ENCODE measurements at regions not wholly inside any gene's neighbourhood (a gene's known extent, or its start where the extent isn't known, plus 50 kb on each side); places are given as distances from the start of the nearest gene placed in this dataset.

DNA sequence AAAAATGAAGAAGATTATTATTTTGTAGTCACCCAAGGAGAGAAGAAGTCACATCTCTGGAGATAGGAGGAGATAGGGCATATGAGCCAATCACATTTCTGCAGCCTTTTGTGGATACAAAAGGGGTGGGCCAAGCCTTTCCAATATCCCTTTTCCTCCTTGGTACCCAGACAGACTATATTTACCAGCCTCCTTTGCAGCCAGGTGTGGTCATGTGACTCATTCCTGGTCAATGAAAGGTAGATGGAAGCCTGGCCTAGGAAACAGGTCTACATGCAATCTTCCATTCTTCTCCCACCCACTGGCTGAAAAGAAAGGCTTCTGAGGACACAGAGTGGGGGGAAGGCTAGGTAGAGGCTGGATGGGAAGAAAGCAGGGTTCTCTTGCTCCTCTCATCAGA, 58.1 kb upstream of the ERG start:
- DNase-seq: no peak

- no peak for DNase-seq
Measured at GRCh38 chr21:38561205-38561604, 62.9 kb upstream of the ERG start.

DNA sequence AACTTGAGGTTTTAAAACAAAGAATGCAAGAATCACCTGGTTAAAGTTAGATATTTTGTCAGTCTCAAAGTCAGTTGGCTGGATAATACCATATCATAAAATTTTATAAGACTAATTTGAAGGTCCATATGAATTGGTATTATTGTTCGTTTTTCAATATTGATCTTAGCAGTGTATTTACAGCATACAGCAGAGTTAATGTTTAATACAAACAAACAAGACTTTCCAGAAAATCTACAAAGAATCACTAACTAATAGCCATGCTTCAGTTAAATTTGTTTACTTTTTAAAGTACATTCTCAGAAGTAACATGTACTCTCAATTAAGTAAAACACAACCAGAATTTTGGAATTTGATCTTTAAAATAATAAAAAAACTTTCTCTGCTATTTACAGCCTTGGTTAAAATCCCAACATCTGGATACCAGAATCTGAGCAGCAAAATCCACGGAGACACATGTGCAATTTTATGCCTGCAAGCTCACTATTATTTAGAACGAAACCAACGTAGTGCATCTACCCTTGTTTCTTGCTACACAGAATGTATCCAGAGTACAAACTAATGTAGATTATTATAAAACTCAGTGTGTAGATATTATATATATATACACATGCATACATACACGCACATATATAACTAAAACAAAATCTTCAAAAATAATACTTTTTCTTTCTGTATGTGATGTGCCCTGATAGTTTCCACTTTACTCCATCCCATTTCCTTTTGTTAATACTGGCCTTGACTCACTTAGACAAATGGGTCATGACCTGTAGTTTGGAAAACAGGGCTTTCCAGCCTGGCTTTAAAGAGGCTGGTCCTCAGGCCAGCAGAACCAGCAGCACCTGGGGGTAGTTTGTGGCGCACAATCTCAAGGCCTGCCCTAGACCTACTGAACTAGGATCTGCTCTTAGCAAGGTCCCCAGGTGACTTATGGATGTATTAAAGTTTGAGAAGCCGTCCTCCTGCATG, 63.6 kb upstream of the ERG start:
- no peak for DNase-seq

- no peak for DNase-seq
Measured at GRCh38 chr21:38567335-38567969, 69.2 kb upstream of the ERG start.

GRCh38 chr21:38567970-38568360, 69.7 kb upstream of the ERG start:
- no peak for DNase-seq

DNA sequence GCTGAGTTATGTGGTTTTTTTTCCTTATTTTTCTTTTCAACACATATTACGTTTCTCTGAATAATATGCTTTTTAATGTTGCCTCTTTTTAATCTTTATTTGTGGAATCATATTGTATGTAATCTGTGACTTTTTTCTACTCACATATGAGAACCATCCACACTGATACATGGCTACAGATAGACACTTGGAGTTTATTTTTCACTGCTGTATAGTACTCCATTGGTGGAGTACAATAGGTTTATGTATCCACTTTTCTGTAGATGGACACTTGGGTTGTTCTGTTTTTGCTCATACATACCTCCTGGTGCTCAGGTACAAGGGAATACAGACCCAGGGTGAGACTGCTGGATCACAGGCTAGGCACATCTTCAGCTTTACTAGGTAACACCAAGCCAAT, 71.5 kb upstream of the ERG start:
- no peak for DNase-seq

- no peak for DNase-seq
Measured at GRCh38 chr21:38570596-38570995, 72.3 kb upstream of the ERG start.

DNA sequence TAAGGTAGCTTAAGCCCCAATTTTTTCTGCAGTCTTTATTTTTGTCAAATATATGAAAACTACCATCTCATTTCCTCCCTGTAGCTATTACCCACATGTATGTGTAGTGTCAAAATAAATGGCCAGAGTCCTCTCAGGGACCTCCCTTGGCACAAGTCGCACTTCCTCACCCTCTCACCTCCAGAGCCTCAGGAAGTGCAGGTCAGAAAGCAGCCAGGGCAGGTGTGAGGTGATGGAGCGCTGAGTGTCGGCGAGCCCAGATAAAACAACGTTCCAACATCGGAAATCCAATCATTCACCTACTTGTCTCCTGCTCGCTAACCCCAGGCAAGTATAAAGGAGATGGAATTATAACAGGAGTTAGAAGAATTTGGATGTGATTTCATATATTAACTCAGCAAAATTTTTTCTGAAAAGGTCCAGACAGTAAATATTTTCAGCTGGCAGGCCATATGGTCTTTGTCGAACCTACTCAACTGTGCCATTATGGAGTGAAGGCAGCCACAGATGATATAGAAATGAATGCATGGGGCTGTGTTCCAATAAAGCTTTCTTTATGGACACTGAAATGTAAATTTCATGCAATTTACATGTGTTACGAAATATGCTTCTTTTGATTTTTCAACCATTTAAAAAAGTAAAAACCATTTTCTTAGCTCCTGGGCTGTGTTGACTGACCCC, 76.8 kb upstream of the ERG start:
- no peak for DNase-seq

DNA sequence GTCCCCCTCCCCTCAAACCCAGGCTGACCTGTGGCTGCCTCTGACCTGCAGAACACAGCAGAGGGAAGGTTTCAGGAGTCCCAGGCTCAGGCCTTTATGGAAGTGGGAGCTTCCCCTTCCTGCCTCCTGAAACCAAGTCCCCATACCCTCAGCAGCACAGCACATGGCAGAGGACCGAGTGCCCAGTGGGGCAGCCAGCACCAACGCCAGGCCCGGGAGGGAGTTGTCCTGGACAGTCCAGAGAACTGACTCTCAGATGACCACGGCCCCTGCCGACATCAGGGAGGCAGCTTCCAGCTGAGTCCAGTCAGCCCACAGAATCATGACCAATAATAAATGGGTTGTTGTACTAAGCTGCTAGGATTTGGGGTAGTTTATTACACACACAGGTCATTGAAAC, 79.6 kb upstream of the ERG start:
- no peak for DNase-seq

- DNase-seq: no peak
Measured at GRCh38 chr21:38590449-38591217, 92.4 kb upstream of the ERG start.

DNA sequence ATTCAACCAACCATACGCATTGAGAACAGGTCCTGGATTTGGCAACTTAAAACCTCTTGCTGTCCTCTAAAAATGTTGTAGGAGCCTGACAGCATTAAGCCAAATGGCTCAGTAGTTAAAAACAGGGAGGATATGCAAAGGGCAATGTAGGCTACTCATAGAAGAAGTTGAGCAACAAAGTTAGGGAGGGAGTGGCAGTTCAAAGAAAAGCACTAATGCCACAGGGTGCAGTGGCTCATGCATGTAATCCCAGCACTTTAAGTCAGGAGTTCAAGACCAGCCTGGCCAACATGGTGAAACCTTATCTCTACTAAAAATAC, 92.9 kb upstream of the ERG start:
- no peak for DNase-seq

- no peak for DNase-seq
Measured at GRCh38 chr21:38596264-38597042, 98.2 kb upstream of the ERG start.

DNA sequence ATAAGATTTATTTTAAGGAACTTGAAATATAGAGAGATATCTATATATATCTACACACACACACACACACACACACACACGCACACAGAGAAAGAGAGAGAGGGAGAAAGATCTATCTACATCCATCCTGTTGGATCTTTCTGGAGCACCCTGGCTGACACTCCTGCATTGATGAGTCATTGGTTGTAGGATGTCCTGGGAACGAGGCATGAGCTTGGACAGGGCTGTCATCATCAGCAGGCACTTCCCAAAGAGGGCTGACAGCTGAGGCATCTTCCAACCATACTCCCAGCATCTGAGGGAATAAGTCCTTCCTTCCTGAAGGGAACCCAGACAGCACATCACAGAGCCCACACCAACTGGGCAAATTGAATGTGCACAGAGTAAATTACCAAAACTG, 99.1 kb upstream of the ERG start:
- DNase-seq: no peak

GRCh38 chr21:38598413-38598812, 100.1 kb upstream of the ERG start:
- DNase-seq: no peak

DNA sequence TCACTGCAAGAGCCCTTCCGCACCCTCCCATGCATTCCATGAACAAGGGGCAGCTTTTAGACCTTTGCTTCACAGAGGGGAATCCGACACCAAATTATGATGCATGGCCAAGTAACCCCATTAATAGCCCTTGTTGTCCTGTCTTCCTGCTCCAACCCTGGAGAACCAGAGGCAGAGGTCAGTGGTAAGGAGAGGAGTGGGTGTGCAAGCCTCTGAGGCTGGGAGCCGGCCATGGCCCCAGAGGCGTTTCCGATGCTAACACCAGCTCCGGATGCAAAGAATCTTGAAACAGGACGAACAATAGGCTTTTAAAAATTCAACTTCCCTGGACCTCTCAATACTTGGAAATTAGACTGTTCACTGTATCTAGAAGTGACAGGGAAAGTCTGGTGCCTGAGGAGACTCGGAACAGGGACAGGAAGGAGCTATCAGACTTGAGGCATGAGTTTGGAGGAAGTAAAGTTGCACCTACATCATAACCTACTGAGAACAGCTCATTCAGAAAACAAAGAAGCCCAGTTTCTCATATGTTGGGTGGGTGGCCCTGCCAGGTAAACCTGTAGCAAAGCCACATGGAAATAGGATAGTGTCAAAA, 101.2 kb upstream of the ERG start:
- DNase-seq: no peak

DNA sequence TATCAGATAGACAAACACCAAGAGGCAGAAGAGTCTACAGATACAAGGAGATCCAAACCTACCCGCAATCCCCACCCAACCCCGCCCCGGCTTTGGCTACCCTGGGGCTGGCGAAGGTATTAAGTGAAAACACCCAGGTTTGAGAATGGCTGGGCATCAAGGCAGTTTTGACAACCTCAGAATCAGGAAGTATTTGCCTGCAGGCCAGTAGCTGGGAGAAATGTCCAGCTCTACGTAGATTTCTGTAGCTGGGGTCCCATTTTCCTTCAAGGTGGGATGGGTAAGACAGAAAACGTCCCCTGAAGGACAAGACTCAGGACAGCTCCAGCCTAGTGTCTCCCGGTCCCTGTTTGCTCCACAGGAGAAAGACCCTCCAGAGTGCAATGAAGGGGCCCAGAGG, 101.8 kb upstream of the ERG start:
- DNase-seq: no peak

DNA sequence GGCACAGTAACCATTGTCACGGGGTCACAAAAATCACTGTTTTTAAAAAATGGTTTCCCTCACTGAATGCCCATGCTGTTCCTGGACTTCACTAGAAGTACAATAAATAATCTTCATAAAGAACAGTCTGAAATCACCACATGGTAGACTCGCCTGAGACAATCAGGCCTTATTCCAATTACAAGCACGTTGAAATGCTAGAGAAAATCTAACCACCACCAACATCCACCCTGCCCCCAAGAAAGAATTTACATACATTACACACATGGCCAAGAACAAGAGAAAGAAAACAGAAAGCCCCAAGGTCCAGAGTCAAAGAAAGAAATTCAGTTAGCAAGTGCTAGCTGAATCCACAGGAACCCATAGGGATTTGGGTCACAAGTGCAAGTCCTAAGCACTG, 107.0 kb upstream of the ERG start:
- DNase-seq: no peak

- no peak for DNase-seq
Measured at GRCh38 chr21:38609580-38609979, 111.3 kb upstream of the ERG start.

DNA sequence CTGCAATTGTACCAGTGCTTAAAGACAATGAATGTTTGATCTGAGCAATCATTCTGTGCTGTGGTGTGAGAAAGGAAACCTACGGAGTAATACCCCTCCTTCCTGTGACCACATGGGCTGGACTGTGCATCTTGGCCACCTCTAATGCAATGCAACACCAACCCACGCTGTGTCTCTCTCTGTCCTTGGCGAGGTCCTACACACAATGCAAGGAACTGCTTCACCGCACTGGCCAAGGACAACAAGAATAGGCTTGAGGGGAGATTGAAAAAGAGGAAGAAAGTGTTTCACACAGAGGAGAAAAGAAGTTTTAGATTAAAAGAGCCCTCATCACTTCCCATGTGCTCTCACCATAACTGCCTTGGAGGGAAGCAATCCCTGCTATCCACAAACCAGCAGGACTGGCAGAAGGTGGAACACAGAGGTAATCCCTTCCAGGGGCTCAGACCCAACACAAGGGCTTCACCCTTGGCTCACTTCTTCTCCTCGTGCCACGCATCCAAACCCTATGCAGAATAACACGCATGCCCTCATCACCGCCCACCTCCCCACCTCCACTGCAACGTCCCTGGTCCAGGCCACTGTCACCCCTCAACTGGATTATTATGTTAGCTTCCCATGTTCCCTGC, 112.5 kb upstream of the ERG start:
- DNase-seq: no peak

GRCh38 chr21:38611277-38611676, 113.0 kb upstream of the ERG start:
- DNase-seq: no peak

DNA sequence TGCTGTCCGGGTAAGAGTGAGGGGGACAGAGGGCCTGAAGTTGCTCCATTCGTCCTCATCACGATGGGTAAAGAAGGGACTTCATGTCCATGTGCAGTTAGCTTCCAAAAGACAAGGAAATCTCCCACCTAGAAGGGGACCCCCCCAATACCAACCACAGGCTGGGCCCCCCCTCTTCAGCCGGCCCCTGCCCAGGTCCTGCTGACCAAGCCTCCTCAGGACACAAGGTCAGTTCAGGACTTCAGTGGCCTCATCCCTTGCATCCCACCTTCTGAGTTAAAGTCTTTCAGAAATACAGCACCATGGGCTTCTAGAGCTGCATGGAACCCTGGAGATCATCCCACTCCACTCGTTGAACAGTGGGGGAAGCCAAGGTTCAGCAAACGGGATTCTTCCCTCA, 115.4 kb upstream of the ERG start:
- DNase-seq: no peak

GRCh38 chr21:38614558-38614957, 116.3 kb upstream of the ERG start:
- DNase-seq: no peak
